NCI-H82 treated with DMSO at 0.1 percent for 48 hours (cell line): ENCODE measurements at regions not wholly inside any gene's neighbourhood (a gene's known extent, or its start where the extent isn't known, plus 50 kb on each side); places are given as distances from the start of the nearest gene placed in this dataset.
"Not testable (repeated sequence)": the region's sequence is repeated elsewhere in the genome, so short reads cannot be mapped to it uniquely, and the experiment has no call there.

Experiments
- DNase-seq: peaks from one replicate; lab custom pipeline; 2025; ENCODE audit not compliant: unreplicated experiment; lab: John Stamatoyannopoulos, UW

- no peak for DNase-seq
Observed at GRCh38 chr2:11950896-11951295, 204.5 kb downstream of the LPIN1 start.

- not testable (repeated sequence) for DNase-seq
Observed at GRCh38 chr2:11951492-11951891, 205.1 kb downstream of the LPIN1 start.

GRCh38 chr2:11953258-11953657 is 206.8 kb downstream of the LPIN1 start:
- DNase-seq: no peak

GRCh38 chr2:11955314-11955713 is 208.9 kb downstream of the LPIN1 start:
- no peak for DNase-seq

GRCh38 chr2:11955884-11956291 is 209.5 kb downstream of the LPIN1 start:
- no peak for DNase-seq

GRCh38 chr2:11962707-11963328 is 216.4 kb downstream of the LPIN1 start:
- DNase-seq: no peak

- DNase-seq: no peak
Observed at GRCh38 chr2:11963966-11964365, 217.5 kb downstream of the LPIN1 start.

- no peak for DNase-seq
Observed at GRCh38 chr2:11967946-11968465, 221.6 kb downstream of the LPIN1 start.

GRCh38 chr2:11968521-11968920 is 222.1 kb downstream of the LPIN1 start:
- DNase-seq: no peak

GRCh38 chr2:11969774-11970173 is 223.3 kb downstream of the LPIN1 start:
- no peak for DNase-seq

GRCh38 chr2:11974573-11974972 is 228.1 kb downstream of the LPIN1 start:
- no peak for DNase-seq

- no peak for DNase-seq
Observed at GRCh38 chr2:11975373-11975772, 228.9 kb downstream of the LPIN1 start.

- DNase-seq: no peak
Observed at GRCh38 chr2:11976073-11976472, 229.6 kb downstream of the LPIN1 start.

GRCh38 chr2:11977766-11978524 is 231.5 kb downstream of the LPIN1 start:
- no peak for DNase-seq

- DNase-seq: no peak
Observed at GRCh38 chr2:11980809-11981208, 234.4 kb downstream of the LPIN1 start.

- no peak for DNase-seq
Observed at GRCh38 chr2:11983401-11983800, 237.0 kb downstream of the LPIN1 start.

GRCh38 chr2:11983870-11984269 is 237.4 kb downstream of the LPIN1 start:
- DNase-seq: no peak

- DNase-seq: no peak
Observed at GRCh38 chr2:11984316-11985158, 238.1 kb downstream of the LPIN1 start.

GRCh38 chr2:11985817-11986566 is 239.6 kb downstream of the LPIN1 start:
- no peak for DNase-seq

GRCh38 chr2:11987151-11987550 is 240.7 kb downstream of the LPIN1 start:
- DNase-seq: no peak
